Neuronal stem cell (in vitro differentiated cells): ENCODE measurements at regions not wholly inside any gene's neighbourhood (a gene's known extent, or its start where the extent isn't known, plus 50 kb on each side); places are given as distances from the start of the nearest gene placed in this dataset.
"Not testable (repeated sequence)": the region's sequence is repeated elsewhere in the genome, so short reads cannot be mapped to it uniquely, and the experiment has no call there.

ENCODE experiments used
- DNase-seq: peaks from one replicate; pipeline ENCODE4 v3.0.0-alpha.2; 2013; ENCODE audit warnings: low spot score
- H2AFZ ChIP-seq: one replicate; pipeline ENCODE4 v1.6.1; 2013; ENCODE audit warnings: mild to moderate bottlenecking, low read length, inconsistent platforms
- H2AK5ac ChIP-seq: 2 replicates; pipeline ENCODE4 v1.6.1; 2013; ENCODE audit warnings: low read depth, mild to moderate bottlenecking, inconsistent platforms, low read length, moderate library complexity, mixed read lengths
- H2BK120ac ChIP-seq: 2 replicates; pipeline ENCODE4 v1.6.1; 2013; ENCODE audit warnings: low read depth, mild to moderate bottlenecking, inconsistent platforms, low read length, moderate library complexity, mixed read lengths
- H2BK12ac ChIP-seq: one replicate; pipeline ENCODE4 v1.6.1; 2013; ENCODE audit warnings: low read length, inconsistent platforms
- H2BK15ac ChIP-seq: 2 replicates; pipeline ENCODE4 v1.6.1; 2013; ENCODE audit warnings: mild to moderate bottlenecking, low read length, inconsistent platforms, mixed read lengths
- H2BK5ac ChIP-seq: one replicate; pipeline ENCODE4 v1.6.1; 2013; ENCODE audit warnings: inconsistent platforms, mild to moderate bottlenecking, low read length, moderate library complexity
- H3K14ac ChIP-seq: one replicate; pipeline ENCODE4 v1.6.1; 2013; ENCODE audit warnings: low read length, inconsistent platforms
- H3K18ac ChIP-seq: 2 replicates; pipeline ENCODE4 v1.6.1; 2013; ENCODE audit warnings: low read length, inconsistent platforms
- H3K23ac ChIP-seq: 2 replicates; pipeline ENCODE4 v1.6.1; 2013; ENCODE audit warnings: low read depth, mild to moderate bottlenecking, mixed read lengths, low read length, inconsistent platforms; ENCODE audit not compliant: poor library complexity
- H3K27ac ChIP-seq: replicated peaks from 3 replicates; pipeline ENCODE4 v1.5.1; 2013; ENCODE audit warnings: low read length, inconsistent platforms
- H3K27me3 ChIP-seq, 3 experiments: 2 replicates each; pipeline ENCODE4 v1.6.1; 2013; ENCODE audit warnings: low read length in 3 of 3, mild to moderate bottlenecking in 2 of 3, inconsistent platforms in 1 of 3, low read depth in 1 of 3, mixed read lengths in 1 of 3, moderate library complexity in 1 of 3; ENCODE audit not compliant: control insufficient read depth in 3 of 3, insufficient read depth in 3 of 3
- H3K36me3 ChIP-seq, 2 donors: replicated peaks in 1 of 2; 2 replicates each; pipeline ENCODE4 v1.6.1; 2013; ENCODE audit warnings: low read length in 2 of 2; ENCODE audit not compliant: control insufficient read depth in 2 of 2, insufficient read depth in 2 of 2
- H3K4ac ChIP-seq: 2 replicates; pipeline ENCODE4 v1.6.1; 2013; ENCODE audit warnings: inconsistent platforms, mild to moderate bottlenecking, low read length, moderate library complexity
- H3K4me1 ChIP-seq, 2 donors: 1 replicate in 1 of 2; 2 replicates in 1 of 2; pipeline ENCODE4 v1.6.1; 2013; ENCODE audit warnings: low read length in 2 of 2, low read depth in 1 of 2; ENCODE audit not compliant: control insufficient read depth in 2 of 2, insufficient read depth in 1 of 2
- H3K4me2 ChIP-seq: one replicate; pipeline ENCODE4 v1.6.1; 2013; ENCODE audit warnings: mild to moderate bottlenecking, low read length, inconsistent platforms; ENCODE audit not compliant: insufficient read depth, poor library complexity, severe bottlenecking
- H3K4me3 ChIP-seq, 2 donors: 2 replicates each; pipeline ENCODE4 v1.5.1; 2013; ENCODE audit warnings: low read length in 2 of 2, mild to moderate bottlenecking in 2 of 2, inconsistent platforms in 1 of 2, moderate library complexity in 1 of 2
- H3K79me1 ChIP-seq: one replicate; pipeline ENCODE4 v1.6.1; 2013; ENCODE audit warnings: low read depth, mild to moderate bottlenecking, inconsistent platforms, low read length, moderate library complexity
- H3K9ac ChIP-seq: one replicate; pipeline ENCODE4 v1.6.1; 2013; ENCODE audit warnings: mild to moderate bottlenecking, low read depth, low read length, inconsistent platforms; ENCODE audit not compliant: poor library complexity
- H3K9me3 ChIP-seq, 2 donors: replicated peaks in 1 of 2; 2 replicates each; pipeline versions ENCODE3 to v1.6.1; 2013; ENCODE audit warnings: low read length in 2 of 2, mild to moderate bottlenecking in 2 of 2, inconsistent platforms in 1 of 2, low read depth in 1 of 2, mixed read lengths in 1 of 2, moderate library complexity in 1 of 2; ENCODE audit not compliant: control insufficient read depth in 2 of 2, insufficient read depth in 1 of 2
- H4K8ac ChIP-seq: one replicate; pipeline ENCODE4 v1.6.1; 2013; ENCODE audit warnings: low read depth, mild to moderate bottlenecking, inconsistent platforms, low read length, moderate library complexity
- H4K91ac ChIP-seq: one replicate; pipeline ENCODE4 v1.6.1; 2013; ENCODE audit warnings: low read length, low read depth, mild to moderate bottlenecking, inconsistent platforms; ENCODE audit not compliant: poor library complexity
- WGBS, 2 donors: extraction: QIAGEN DNeasy Blood & Tissue Kit; methylation state at CpG; one replicate each; pipeline ENCODE4 v1.1.7; 2013; ENCODE audit warnings: missing lambda C conversion rate in 2 of 2, mixed read lengths in 1 of 2; ENCODE audit not compliant: insufficient read length in 2 of 2, insufficient replicate concordance in 1 of 2; ENCODE audit errors: extremely low coverage in 2 of 2; 5-methylcytosine and 5-hydroxymethylcytosine counted together

DNA sequence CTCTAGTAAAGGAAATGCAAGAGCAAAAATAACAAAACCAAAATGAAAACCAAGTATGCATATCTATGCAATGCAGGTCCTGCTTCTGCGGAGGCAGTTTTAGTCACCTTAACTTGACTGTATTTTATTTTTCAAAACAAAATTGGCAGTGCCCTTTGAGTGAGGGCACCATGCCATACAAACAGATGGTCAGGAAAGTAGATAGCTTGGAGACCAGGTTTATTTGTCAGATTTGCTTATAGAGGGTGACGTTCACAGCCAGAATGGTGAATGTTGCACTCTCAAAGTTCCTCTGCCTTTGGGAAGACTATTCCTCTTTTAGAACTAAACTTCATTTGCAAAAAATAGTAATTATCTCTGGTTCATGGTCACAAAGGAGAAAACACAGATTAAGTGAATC, 801.9 kb downstream of the ANKRD7 start:
- Histone ChIP-seq H2AK5ac (no peak overlapping the region), H3K4ac (no peak overlapping the region), H2BK5ac (no peak overlapping the region), H2BK12ac (no peak overlapping the region), H3K4me1 (no peaks in the 10 kb centered on the region), H2BK15ac (no peak overlapping the region), H3K79me1 (no peaks in the 10 kb centered on the region), H2AFZ (no peak overlapping the region), H3K27me3 (no peaks in the 10 kb centered on the region), H3K4me2 (no peak overlapping the region), H4K91ac (no peak overlapping the region), H3K9ac (no peak overlapping the region), H3K27ac (no peak overlapping the region), H3K14ac (no peak overlapping the region), H3K23ac (no peak overlapping the region), H4K8ac (no peak overlapping the region), H3K18ac (no peak overlapping the region), H2BK120ac (no peak overlapping the region), H3K4me3 (no peak overlapping the region), H3K9me3 (no peaks in the 10 kb centered on the region), H3K36me3 (no peaks in the 10 kb centered on the region)
- DNase-seq, result no peak
- WGBS, 2 donors, result no CpG with 5 or more reads among the region's 2 CpGs

DNA sequence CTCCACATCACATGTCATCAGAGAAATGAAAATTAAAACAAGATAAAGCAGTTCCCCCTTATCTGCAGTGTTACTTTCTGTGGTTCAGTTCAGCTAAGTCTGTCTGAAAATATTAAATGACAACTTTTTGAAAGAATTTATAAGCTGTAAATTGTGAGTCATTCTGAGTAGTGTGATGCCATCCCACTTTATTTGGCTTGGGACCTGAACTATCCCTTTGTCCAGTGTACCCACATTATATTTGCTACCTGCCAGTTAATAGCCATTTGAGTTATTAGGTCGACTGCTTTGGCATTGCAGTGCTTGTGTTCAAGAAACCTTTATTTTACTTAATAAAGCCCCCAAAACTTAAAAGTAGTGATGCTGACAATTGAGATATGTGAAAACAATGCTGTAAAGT, 804.2 kb downstream of the ANKRD7 start:
- Histone ChIP-seq H2BK15ac (no peak overlapping the region), H3K4me2 (no peak overlapping the region), H2AFZ (no peak overlapping the region), H2AK5ac (no peak overlapping the region), H4K8ac (no peak overlapping the region), H3K4me3 (no peak overlapping the region), H3K27ac (no peak overlapping the region), H3K4me1 (no peaks in the 10 kb centered on the region), H3K79me1 (no peaks in the 10 kb centered on the region), H3K27me3 (no peaks in the 10 kb centered on the region), H3K23ac (no peak overlapping the region), H3K18ac (no peak overlapping the region), H3K36me3 (no peaks in the 10 kb centered on the region), H3K4ac (no peak overlapping the region), H3K9ac (no peak overlapping the region), H3K14ac (no peak overlapping the region), H2BK5ac (no peak overlapping the region), H2BK120ac (no peak overlapping the region), H4K91ac (no peak overlapping the region), H3K9me3 (no peaks in the 10 kb centered on the region), H2BK12ac (no peak overlapping the region)
- WGBS, 2 donors, result no CpG with 5 or more reads among the region's 1 CpG
- no peak for DNase-seq

DNA sequence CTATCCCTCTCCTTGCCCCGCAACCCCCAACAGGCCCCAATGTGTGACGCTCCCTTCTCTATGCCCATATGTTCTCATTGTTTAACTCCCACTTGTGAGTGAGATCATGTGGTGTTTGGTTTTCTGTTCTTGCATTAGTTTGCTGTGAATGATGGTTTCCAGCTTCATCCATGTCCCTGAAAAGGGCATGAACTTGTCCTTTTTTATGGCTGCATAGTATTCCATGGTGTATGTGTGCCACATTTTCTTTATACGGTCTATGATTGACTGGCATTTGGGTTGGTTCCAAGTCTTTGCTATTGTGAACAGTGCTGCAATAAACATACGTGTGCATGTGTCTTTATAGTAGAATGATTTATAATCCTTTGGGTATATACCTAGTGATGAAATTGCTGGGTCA, 807.6 kb downstream of the ANKRD7 start:
- not testable (repeated sequence) for H4K91ac ChIP-seq, H4K8ac ChIP-seq, H3K18ac ChIP-seq, H2BK120ac ChIP-seq, H3K23ac ChIP-seq, H3K14ac ChIP-seq, H3K4me1 ChIP-seq, H3K79me1 ChIP-seq, H2AK5ac ChIP-seq, H3K4me3 ChIP-seq, H2BK15ac ChIP-seq, H3K27me3 ChIP-seq, H2BK5ac ChIP-seq, H3K27ac ChIP-seq, H3K9me3 ChIP-seq, H2AFZ ChIP-seq, DNase-seq, H3K36me3 ChIP-seq, H3K4ac ChIP-seq, H2BK12ac ChIP-seq, H3K9ac ChIP-seq, H3K4me2 ChIP-seq
- no CpG with 5 or more reads among the region's 4 CpGs for WGBS, 2 donors

DNA sequence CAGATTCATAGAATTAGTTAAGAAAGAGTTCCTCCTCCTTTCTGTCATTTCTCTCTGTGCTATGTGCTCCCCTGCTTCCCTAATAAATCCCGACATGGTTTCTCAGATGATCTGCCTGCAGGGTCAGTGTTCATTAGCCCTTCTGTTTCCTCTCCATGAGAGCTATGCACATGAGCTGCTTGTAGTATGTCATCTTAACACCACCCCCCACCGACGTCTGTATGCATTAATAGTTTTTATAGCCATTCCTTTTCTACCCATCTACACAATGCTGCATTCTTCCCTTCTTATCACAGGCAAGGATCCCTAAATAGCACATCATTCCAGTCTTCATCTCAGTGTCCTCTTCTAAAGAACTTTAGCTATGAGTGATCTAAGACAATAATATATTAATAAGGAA, 809.1 kb downstream of the ANKRD7 start:
- Histone ChIP-seq H3K9ac (no peak overlapping the region), H2BK120ac (no peak overlapping the region), H2BK12ac (no peak overlapping the region), H4K8ac (no peak overlapping the region), H3K4me1 (no peaks in the 10 kb centered on the region), H3K27me3 (no peaks in the 10 kb centered on the region), H4K91ac (no peak overlapping the region), H3K14ac (no peak overlapping the region), H3K18ac (no peak overlapping the region), H3K4me3 (no peak overlapping the region), H3K23ac (no peak overlapping the region), H3K9me3 (no peaks in the 10 kb centered on the region), H2AK5ac (no peak overlapping the region), H2BK5ac (no peak overlapping the region), H3K79me1 (no peaks in the 10 kb centered on the region), H3K4me2 (no peak overlapping the region), H3K27ac (no peak overlapping the region), H3K4ac (no peak overlapping the region), H3K36me3 (no peaks in the 10 kb centered on the region), H2AFZ (no peak overlapping the region), H2BK15ac (no peak overlapping the region)
- WGBS, 2 donors, result no CpG with 5 or more reads among the region's 3 CpGs
- DNase-seq, result no peak
